Renal cortex interstitium (tissue), 11 donors: ENCODE measurements at regions not wholly inside any gene's neighbourhood (a gene's known extent, or its start where the extent isn't known, plus 50 kb on each side); places are given as distances from the start of the nearest gene placed in this dataset.
A peak's percentile ranks its signal among the peaks of the same experiment; 100 is the strongest.

Experiments
- DNase-seq, 11 donors: peaks; one replicate each; pipeline ENCODE4 v3.0.0-alpha.2; 2013; ENCODE audit warnings: low read depth in 9 of 11, low spot score in 4 of 11; ENCODE audit errors: extremely low read depth in 1 of 11

- DNase-seq: no peak
Measured at GRCh38 chr15:31752905-31753304, 277.4 kb upstream of the CHRNA7 start.

DNA sequence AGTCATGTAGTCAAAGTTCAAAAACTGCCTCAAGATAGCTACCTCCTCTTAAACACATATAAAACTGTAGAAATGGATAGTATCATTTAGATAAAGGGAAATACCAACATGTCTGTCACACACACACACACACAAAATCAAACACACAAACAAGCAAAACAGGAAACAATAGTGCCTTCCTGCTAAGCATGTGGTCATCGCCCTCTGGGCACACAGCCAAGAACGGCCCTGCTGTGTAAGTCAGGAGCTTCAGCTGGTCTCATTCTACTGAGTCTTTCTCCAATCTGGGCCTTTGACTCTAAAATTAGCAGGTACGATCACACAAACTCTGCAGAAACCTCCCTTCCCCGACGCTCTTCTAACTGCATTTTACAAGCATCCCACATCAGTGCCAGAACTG, 272.2 kb upstream of the CHRNA7 start:
- DNase-seq: peak in 7 of 11 donors; percentile 7 to 22 (median 13)

DNA sequence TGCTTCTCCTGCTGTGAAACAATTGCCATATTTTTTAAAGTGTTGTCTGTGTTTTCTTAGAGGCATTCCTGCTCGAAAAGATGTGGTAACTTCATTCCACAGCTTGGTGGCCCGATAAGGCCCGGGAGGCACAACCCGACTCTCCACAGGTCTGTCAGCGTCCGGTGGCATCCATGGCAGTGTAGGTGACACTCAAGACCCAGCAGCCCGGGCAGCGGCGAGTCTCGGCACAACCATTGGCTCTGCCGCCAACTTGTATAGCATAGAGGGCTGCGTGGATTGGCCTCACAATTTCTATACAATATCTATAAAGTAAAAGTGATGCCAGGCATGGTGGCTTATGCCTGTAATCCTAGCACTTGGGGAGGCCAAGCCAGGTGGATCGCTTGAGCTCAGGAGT, 262.3 kb upstream of the CHRNA7 start:
- DNase-seq: no peak

- DNase-seq: no peak
Measured at GRCh38 chr15:31774045-31774444, 256.3 kb upstream of the CHRNA7 start.

- no peak for DNase-seq
Measured at GRCh38 chr15:31776039-31776438, 254.3 kb upstream of the CHRNA7 start.

GRCh38 chr15:31781261-31781660, 249.1 kb upstream of the CHRNA7 start:
- DNase-seq: no peak

GRCh38 chr15:31782016-31782783, 248.1 kb upstream of the CHRNA7 start:
- DNase-seq: no peak

DNA sequence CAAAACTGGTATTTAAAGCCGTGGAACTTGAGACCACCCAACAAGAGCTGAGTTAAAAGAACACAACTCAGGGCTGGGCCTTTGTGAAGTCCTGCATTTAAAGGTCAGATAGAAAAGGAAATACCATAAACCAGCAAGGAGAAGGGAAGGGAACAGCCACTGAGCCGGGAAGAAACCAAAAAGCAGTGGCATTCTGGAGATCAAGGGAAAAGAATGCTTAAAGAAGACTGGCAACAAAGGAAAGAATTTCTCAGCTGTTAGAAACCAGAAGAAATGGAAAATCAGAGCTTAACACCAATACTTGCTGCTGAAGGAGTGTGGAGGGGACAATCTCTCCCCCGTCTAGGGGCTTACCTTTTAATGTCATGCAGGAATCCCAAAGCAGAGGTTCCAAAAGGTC, 247.4 kb upstream of the CHRNA7 start:
- no peak for DNase-seq

DNA sequence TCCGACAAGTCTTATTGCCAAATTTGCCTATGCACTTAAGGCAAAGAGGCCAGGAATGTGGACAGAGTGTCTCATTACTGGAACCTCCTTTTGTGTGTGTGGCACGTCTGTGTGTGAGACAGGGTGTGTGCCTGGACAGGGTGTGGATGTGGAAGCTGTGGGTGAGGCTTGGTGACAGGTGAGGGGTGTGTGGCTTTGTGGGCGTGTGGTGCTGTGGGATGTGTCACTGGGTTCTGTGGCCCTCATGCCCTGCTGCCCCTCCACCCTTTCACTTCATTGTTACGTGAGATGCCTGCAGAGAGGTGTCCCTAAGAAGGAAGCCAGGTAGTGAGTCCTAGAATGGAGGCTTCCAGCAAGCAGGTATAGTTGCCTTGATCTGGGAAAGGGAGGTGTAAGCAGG, 244.0 kb upstream of the CHRNA7 start:
- DNase-seq: no peak

GRCh38 chr15:31788104-31788503, 242.2 kb upstream of the CHRNA7 start:
- no peak for DNase-seq

DNA sequence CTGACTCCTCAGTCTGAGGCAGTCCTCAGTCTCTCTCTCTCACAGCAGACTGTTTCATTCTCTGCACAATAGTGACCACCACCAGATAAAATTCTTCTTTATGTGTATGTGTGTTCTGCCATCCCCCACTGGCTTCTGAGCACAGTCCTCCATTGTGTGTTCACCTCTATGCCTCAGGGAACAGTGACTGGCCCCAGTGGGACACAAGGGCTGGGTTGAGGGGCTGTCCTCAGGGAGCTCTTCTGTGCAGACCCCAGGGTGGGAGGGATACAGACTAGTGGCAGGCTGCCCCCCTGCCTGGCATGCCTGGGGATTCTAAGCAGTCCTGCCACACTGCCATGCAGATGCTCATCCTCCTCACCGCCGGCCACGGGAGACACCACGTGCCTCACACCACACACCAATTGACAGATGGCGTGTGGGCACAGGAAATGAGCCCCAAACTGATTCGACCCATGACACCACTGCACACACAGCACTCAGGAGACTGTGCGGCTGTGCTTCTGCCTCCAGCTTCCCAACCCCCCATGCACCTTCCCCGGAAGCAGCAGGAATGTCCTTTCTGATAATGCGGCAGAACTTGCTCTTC, 237.6 kb upstream of the CHRNA7 start:
- no peak for DNase-seq

- DNase-seq: no peak
Measured at GRCh38 chr15:31799319-31799714, 231.0 kb upstream of the CHRNA7 start.

GRCh38 chr15:31799715-31800321, 230.5 kb upstream of the CHRNA7 start:
- DNase-seq: no peak

DNA sequence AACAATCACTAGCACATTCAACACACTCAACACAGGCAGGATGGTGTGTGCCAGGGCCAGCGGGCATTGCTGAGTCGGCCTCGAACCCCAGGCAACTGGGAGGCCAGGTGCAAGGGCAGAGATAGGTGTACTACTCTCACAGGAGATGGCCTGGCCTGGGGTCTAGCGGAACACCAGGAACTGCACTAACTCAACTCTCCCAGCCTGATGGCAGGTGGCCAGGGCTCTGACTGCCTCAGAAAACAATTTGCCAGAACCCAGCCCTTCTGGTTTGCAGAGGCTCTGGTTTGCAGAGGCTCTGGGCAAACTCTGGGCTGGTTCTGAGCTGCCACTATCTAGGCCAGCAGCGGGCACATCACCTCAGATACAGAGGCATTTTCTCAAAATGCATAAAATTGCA, 229.2 kb upstream of the CHRNA7 start:
- no peak for DNase-seq

DNA sequence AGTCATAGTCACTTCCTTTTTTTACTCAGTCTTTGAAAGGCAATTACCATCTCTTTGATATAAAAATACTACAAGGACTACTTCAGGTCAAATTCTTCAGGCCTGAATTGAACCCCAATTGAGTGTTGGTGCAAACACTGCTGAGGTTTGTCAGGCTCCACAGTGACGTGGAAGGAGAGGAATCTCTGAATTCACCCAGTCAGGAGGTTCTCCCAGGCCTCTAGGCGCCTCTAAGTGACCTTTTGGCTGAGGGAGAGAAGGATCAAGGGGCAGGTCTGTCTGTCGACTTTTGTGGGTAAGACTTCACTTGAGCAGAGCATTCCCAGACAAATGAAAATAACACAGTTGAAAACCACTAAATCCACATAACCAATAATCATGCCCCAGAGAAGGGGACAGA, 227.6 kb upstream of the CHRNA7 start:
- no peak for DNase-seq

DNA sequence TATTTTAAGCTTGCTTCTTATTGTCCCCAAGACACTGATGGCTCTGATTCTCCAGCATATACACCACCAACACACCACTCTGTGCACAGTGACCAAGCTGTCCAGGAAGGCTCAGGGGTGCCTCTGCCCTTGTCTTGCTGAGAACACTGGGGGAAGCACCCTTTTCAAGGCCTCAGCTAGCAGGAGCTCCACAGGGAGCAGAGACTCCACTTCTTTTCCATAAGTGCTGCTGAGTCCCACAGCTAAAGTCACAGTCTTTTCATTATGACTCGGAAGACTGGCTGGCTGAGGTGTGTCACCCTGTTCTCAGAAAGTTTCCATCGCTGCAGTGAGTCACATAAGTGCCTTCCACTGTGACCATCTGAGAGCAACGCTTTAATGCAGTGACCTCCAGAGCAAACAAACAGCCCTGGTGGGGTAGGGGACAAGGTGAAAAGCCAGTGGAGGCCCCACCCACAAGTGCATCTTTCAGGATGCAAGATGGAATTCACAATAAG, 226.9 kb upstream of the CHRNA7 start:
- DNase-seq: no peak

GRCh38 chr15:31805090-31805662, 225.1 kb upstream of the CHRNA7 start:
- no peak for DNase-seq

DNA sequence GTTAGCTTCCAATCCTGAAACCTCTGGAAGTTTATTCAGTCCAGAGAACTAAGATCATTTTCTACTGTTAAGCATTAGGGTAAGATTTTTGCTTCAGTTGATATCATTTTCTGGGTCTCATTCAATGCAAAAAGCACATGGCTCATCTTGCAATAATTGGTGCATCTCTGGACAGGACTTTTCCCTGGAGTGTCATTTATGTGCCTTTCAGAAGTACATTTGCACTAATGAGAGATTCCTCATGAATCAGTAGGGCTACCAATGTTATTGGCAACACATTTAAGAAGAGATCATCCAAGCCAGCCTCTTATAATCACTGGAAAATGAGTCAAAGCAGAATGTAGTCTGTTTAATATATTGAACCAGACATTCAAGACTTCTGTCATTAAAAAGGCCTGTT, 224.2 kb upstream of the CHRNA7 start:
- no peak for DNase-seq

DNA sequence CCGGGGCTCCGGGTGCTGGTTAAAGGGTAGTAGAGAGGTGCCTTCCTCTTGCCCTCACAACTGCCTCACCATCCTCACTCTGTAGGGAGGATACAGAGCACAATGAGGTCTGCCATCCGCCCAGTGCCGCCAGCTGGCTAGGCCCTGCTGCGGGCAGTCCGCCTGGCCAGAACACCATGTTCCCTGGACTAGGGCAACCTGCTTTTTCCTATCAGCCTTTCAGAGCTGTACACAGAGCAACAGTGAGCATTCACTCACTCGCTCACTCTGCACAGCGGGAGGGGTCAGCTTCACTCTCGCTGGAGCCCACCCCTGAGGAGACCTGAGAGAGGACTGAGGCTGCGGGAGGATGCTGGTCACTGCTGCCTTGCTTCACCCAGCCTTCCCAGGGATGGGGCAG, 218.7 kb upstream of the CHRNA7 start:
- DNase-seq: no peak

DNA sequence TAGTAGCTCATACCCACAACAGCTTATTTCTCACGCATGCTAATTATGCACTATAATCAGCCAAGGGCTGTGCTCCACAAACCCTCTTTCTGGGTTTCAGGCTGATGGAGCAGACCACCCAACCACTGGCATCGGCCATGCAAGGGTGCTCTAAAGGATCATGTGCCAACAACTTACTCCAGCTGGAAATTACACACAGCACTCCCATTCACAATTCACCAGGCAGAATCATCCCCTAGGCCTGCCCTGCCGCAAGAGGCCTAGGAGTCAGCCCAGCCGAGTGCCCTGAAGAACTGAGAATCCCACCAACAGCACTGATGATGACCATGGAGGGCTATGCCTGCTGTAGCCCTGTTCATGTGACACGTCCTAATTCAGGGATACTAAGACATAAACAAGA, 216.2 kb upstream of the CHRNA7 start:
- DNase-seq: no peak
